Gastroesophageal sphincter (tissue), 3 donors: ENCODE measurements at regions not wholly inside any gene's neighbourhood (a gene's known extent, or its start where the extent isn't known, plus 50 kb on each side); places are given as distances from the start of the nearest gene placed in this dataset.

Experiments used
- EP300 ChIP-seq: sonication (generic); formaldehyde crosslinking; IDR thresholded peaks from one replicate; pipeline ENCODE4 v1.6.1; 2017; ENCODE audit warnings: antibody characterized with exemption, mild to moderate bottlenecking
- POLR2A ChIP-seq, 2 donors: fragments of 450-650 bp; IDR thresholded peaks; one replicate each; pipeline ENCODE4 v1.6.1; 2017; ENCODE audit warnings: antibody characterized with exemption in 2 of 2, mild to moderate bottlenecking in 2 of 2, moderate library complexity in 1 of 2
- POLR2AphosphoS5 ChIP-seq: sonication (generic); formaldehyde crosslinking; IDR thresholded peaks from one replicate; pipeline ENCODE4 v1.6.1; 2017; ENCODE audit warnings: antibody characterized with exemption
- TF ChIP-seq, protein P1 (sequence below), 4 experiments: fragments of 200-600 bp in 2 of 4; fragments of 450-650 bp in 2 of 4; sonication (generic) in 1 of 4; IDR thresholded peaks; one replicate each; pipeline ENCODE4 v1.5.1; 2017 to 2019; ENCODE audit warnings: antibody characterized with exemption in 4 of 4, mild to moderate bottlenecking in 2 of 4, moderate library complexity in 2 of 4

GRCh38 chr5:2223303-2223702 lies 340.6 kb upstream of the IRX4 start:
- TF ChIP-seq, protein P1, sequence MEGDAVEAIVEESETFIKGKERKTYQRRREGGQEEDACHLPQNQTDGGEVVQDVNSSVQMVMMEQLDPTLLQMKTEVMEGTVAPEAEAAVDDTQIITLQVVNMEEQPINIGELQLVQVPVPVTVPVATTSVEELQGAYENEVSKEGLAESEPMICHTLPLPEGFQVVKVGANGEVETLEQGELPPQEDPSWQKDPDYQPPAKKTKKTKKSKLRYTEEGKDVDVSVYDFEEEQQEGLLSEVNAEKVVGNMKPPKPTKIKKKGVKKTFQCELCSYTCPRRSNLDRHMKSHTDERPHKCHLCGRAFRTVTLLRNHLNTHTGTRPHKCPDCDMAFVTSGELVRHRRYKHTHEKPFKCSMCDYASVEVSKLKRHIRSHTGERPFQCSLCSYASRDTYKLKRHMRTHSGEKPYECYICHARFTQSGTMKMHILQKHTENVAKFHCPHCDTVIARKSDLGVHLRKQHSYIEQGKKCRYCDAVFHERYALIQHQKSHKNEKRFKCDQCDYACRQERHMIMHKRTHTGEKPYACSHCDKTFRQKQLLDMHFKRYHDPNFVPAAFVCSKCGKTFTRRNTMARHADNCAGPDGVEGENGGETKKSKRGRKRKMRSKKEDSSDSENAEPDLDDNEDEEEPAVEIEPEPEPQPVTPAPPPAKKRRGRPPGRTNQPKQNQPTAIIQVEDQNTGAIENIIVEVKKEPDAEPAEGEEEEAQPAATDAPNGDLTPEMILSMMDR (IDR thresholded peaks at IDR 0.05) = no peak
- TF ChIP-seq EP300 (no peak), POLR2A (IDR thresholded peaks at IDR 0.05) (no peak), POLR2AphosphoS5 (no peak)
